AG04450 (cell line): ENCODE measurements at regions not wholly inside any gene's neighbourhood (a gene's known extent, or its start where the extent isn't known, plus 50 kb on each side); places are given as distances from the start of the nearest gene placed in this dataset.

Experiments
- CTCF ChIA-PET: fragments of 300-600, 350-600 bp; formaldehyde crosslinking; extraction: SDS; loops from one replicate; lab custom pipeline; 2022; ENCODE audit warnings: antibody characterized with exemption, inconsistent platforms; lab: Charles Lee
- POLR2A ChIA-PET: fragments of 350-600 bp; formaldehyde crosslinking; extraction: SDS; loops from one replicate; lab custom pipeline; 2021; ENCODE audit warnings: antibody characterized with exemption, inconsistent platforms; lab: Yijun Ruan, JAX
- DNase-seq: peaks from one replicate; pipeline ENCODE4 v3.0.0-alpha.2; 2011; ENCODE audit warnings: low read depth, low spot score
- H3K27ac ChIP-seq: one replicate; pipeline ENCODE4 v1.5.1; 2012; ENCODE audit warnings: low read depth, low read length, control low read depth
- H3K27me3 ChIP-seq: one replicate; pipeline ENCODE4 v1.6.0; 2012; ENCODE audit warnings: low read length; ENCODE audit not compliant: control insufficient read depth, insufficient read depth
- H3K4me3 ChIP-seq: 2 replicates; pipeline ENCODE4 v1.5.1; 2011; ENCODE audit warnings: mild to moderate bottlenecking, low read depth, low read length, control low read depth
- H3K9me3 ChIP-seq: 2 replicates; pipeline ENCODE4 v1.5.1; 2012; ENCODE audit warnings: low read length; ENCODE audit not compliant: control insufficient read depth, insufficient read depth
- CTCF ChIP-seq: IDR thresholded peaks from 2 replicates; pipeline ENCODE4 v1.5.1; 2011; ENCODE audit warnings: low read depth, low read length, control low read depth, inconsistent platforms

DNA sequence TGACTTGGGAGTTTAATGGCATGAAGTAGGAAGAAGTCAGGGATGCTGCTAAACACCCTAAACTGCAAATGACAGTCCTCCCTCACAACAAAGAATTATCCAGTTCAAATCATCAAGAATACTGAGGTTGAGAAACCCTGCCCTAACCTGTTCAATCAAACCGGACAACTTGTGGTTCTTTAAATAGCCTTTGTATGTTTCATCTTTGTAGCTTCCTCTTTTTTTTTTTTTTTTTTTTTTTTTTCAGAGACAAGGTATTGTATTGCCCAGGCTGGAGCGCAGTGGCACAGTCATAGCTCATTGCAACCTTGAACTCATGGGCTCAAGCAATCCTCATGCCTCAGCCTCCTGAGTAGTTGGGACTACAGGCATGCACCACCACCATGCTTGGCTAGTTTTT, 52.5 kb upstream of the TTC29 start:
- DNase-seq, result no peak
- CTCF ChIA-PET, result interaction anchor here (0.6 to 0.7 kb wide), 2 partner anchors 12 to 854 kb away, joined by 3 to 4 read pairs; no protein-coding TSS in a partner anchor
- Histone ChIP-seq H3K4me3 (no peak overlapping the region), H3K9me3 (no peaks in the 10 kb centered on the region), H3K27me3 (no peaks in the 10 kb centered on the region), H3K27ac (no peak overlapping the region)
- POLR2A ChIA-PET, result no interaction called here
- TF ChIP-seq CTCF, result no peak

DNA sequence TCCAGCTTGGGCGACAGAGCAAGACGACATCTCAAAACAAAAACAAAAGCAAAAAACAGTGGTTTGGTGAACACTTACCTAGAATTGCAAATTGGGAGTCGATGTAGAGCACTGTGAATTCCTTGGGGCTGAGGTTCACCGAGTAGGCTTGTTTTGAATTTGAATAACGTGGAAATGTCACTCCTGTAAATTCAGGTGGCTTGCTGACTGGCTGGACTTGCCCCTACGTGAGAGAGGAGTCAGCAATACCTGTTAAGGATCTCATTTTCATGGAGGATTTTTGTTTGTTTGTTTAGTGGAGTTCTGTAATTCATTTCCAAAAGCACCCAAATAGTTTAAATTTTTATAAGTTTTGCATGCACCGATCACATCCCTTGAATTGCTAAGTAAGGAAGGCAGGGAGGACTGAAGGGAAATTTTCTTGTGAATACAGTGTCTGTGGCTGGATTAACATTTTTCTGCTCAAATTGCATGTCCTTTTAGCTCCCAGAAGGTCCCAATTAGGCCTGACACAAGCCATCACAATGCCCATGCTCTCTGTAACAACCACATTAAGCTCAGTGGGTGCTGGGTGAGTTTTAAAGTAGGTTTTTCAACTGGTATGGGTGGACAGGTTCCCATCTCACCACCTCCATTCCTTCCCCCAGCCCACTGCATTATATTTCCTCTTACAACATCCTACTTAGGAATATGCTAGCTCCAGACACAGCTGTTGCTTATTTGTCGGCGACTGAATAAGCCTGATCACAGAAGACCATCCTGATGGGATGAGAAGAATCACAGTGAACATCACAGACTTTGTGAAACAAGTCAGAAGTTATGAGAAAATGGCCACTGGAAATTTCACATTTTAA, 58.5 kb upstream of the TTC29 start:
- no peak overlapping the region for H3K4me3 ChIP-seq
- TF ChIP-seq CTCF, result no peak
- H3K27me3 ChIP-seq, result no peaks in the 10 kb centered on the region
- DNase-seq, result no peak
- no peak overlapping the region for H3K27ac ChIP-seq
- H3K9me3 ChIP-seq, result no peaks in the 10 kb centered on the region
- ChIA-PET POLR2A (no interaction called here), CTCF (interaction anchor here (0.8 kb wide), 1 partner anchor 93 kb away, joined by 3 read pairs; no protein-coding TSS in a partner anchor)

GRCh38 chr4:147006229-147006628, 60.6 kb upstream of the TTC29 start:
- ChIA-PET POLR2A (no interaction called here), CTCF (interaction anchor here (1.1 kb wide), 1 partner anchor 13 kb away, joined by 4 read pairs; no protein-coding TSS in a partner anchor)

GRCh38 chr4:147009875-147010274, 64.2 kb upstream of the TTC29 start:
- no peak for DNase-seq
- POLR2A ChIA-PET, result no interaction called here
- CTCF ChIA-PET, result interaction anchor here (2.1 kb wide), 1 partner anchor 9 kb away, joined by 5 read pairs; no protein-coding TSS in a partner anchor
- Histone ChIP-seq H3K9me3 (no peaks in the 10 kb centered on the region), H3K27me3 (no peaks in the 10 kb centered on the region), H3K4me3 (no peak overlapping the region), H3K27ac (no peak overlapping the region)
- no peak for TF ChIP-seq CTCF

More at GRCh38 chr4:147006229-147006628, 60.6 kb upstream of the TTC29 start:
- H3K27ac ChIP-seq, result no peak overlapping the region
- no peak for DNase-seq
- no peaks in the 10 kb centered on the region for H3K9me3 ChIP-seq
- no peak for TF ChIP-seq CTCF
- H3K4me3 ChIP-seq, result no peak overlapping the region
- no peaks in the 10 kb centered on the region for H3K27me3 ChIP-seq

GRCh38 chr4:147011411-147011810, 65.7 kb upstream of the TTC29 start:
- Histone ChIP-seq H3K27me3 (no peaks in the 10 kb centered on the region), H3K9me3 (no peaks in the 10 kb centered on the region), H3K4me3 (no peak overlapping the region), H3K27ac (no peak overlapping the region)
- POLR2A ChIA-PET, result no interaction called here
- TF ChIP-seq CTCF, result no peak
- DNase-seq, result no peak
- CTCF ChIA-PET, result no interaction called here
